Activated CD8-positive, alpha-beta memory T cell treated with anti-CD3 and anti-CD28 coated beads, Interleukin-2, amount 50 U/mL, for 24 hours (primary cell): ENCODE measurements at regions not wholly inside any gene's neighbourhood (a gene's known extent, or its start where the extent isn't known, plus 50 kb on each side); places are given as distances from the start of the nearest gene placed in this dataset.

Experiments
- DNase-seq: peaks from one replicate; pipeline ENCODE4 v3.0.0-alpha.2; 2020; ENCODE audit errors: extremely low read depth

DNA sequence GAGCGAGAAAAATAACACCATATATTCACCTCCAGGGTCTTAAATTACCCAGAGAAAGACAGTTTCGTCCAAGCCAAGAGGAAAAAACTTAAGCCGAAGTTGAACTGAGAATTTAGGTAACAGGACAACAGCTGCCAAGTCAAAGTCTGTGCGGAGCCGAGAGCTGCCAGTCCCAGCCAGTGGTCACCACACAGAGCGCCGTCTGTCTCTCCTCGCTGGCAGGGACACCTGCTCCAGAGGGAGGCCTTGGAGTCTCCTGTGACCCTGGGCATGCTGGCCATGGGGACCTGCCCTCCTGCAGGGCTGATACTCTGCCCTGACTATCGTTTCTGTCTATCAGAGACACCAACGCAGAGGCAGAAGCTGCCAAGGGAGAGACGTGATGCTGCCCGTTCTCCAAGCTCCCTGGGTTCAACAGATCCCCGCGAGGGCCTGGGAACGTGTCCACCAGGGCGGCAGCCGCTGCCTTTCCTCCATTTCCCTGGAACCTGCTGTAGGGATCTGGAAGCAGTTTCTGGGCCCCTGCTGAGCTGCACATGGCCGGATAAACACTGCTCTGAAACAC lies 341.3 kb downstream of the SMOC2 start:
- no peak for DNase-seq

DNA sequence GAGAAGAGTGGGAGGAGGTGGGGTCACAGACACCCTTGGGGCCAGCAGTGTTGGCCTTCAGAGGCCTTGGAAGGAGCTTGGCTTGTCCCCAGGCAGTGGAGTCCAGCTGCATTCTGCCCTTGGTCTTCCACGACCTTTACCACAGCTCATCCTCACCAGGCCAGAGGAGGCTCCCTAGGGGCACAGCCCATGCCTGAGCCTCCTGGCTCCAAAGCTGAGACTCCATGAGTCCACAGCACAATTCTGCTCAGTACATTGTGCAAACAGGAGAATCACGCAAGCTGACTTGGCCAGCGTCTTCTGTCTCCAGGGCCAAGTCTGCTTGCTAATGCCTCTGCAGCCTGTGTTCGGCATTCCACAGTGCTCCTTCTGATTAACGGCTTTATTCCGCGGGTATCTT lies 337.2 kb downstream of the SMOC2 start:
- no peak for DNase-seq

DNA sequence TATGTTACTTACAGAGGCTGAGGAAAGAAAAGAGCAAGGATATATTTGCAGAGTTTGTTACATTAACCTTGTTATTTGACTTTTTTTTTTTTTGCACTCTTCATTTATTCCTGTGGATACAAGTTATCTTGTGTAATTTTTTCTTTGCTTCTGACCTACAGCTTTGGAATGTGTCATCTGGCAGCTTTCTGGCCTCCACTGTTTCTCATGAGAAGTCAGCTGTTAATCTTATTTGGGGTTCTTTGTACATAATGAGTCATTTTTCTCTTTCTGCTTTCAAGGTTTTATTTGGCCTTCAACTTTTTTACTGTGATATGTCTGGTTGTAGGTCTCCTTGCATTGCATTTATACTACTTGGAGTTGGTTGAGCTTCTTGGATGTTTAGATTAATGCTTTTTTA lies 333.4 kb downstream of the SMOC2 start:
- no peak for DNase-seq

DNA sequence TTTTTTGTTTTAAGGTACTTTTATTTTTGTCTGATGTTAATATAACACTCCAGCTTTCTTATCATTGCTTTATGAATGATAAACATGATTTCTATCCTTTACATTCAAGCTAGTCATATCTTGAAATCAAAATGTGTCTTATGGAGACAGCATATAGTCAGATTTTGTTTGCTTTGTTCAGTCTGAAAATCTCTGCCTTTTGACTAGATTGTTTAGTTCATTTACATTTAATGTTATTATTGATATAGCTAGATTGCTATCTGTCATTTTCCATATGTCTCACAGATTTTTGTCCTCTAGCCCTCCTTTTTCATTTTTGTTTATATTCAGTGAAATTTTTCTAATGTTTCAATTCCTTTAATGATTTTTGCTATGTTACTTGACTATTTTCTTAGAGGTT lies 332.8 kb downstream of the SMOC2 start:
- no peak for DNase-seq

DNA sequence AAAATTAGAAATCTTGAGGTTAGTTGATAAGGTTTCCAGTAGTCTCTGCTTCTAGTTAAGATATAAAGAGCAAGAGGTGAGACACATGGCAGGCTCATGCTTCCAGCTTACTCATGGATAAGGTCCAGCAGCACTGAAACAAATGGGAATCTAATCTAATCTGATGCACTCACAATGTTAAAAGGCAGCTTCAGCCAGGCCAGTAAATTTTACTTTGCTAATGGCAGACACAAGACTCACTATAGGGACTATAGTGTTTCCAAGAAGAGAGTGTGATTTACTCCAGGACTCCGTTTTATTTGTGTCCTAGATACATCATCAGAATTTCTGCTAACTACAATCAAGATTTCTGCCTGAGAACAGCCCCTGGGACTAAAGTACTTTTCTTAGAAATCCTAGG lies 324.8 kb downstream of the SMOC2 start:
- no peak for DNase-seq

DNA sequence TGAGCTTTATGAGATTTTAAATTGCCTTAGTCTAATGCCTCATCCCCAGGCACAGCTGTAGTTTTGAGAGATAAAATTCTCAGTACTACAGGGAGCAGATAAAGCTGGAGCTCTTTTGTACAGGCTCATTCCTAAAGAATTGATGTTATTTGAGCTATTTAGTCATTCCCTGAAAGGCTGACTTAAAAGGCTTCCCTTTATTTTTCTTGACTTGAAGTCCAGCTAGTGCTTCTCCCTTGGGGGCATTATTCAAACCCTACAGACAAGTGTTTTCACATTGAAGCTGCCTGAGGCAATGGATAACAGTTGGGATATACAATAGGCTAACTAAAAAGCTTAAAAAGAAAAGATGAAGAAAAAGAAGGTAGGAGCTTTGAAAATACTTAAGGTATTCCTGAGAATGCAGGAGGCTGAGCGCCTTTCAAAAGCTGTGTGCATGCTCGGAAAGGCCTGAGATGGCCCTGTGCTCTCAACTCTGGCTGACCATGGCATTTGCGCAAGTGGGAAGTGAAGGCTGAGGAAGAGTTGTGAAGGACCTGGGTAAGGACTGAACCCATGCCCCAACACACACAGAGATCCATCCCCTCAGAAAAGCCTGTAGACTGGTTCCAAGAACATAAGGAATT lies 315.1 kb downstream of the SMOC2 start:
- DNase-seq, result no peak

DNA sequence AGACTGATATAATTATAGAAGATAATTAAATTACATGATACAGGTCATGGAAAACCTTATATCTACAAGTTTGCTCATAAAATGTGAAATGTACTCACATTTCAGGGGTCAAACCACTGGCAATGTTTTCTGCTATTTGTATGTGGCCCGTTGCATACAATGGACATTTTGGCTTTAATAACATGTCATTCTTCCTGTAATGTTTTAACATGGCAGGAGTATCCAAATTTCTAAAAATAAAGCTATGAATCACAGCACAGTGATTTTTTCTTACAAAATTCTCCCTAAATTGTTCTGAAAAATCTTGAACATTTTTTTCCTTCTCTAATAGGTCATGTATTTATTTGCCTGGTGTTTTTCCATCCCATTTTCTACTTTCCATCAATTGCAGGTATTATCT lies 305.7 kb downstream of the SMOC2 start:
- DNase-seq, result no peak

DNA sequence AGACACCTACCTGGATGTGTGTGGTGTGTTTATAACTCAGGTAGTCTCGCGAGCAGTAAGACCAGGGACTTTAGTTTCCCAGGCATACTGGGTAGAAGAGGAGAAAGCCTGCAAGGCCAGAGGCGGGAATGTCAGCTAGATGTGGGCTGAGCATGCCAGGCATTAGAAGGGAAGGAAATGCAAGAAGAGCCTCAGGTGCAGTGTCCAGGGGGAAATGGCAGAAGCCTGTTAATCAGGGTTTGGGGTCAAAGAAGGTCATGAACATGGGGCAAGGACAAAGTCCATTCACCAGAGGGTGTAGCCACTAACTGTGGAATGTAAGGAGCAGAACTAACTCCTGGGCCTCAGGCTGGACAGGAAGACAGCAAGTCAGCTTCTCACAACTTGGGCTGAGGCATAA lies 305.0 kb downstream of the SMOC2 start:
- DNase-seq, result no peak

DNA sequence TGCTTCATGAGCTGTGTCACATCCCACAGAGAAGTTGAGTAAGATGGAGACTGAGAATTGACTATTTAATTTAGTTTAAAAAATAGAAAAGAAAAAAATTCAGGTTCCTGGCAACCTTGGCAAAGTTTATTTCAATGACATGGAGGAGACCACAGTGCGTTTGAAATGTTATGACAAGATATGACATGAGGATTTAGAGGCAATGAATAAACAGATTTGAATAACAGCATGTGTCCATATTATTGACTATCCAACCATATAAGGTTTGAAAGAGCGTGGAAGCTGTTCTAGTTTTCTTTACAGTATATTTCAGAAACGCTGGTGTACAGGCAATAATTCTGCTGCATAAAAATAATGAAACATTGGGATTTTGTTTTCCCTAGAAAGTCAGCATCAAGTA lies 303.9 kb downstream of the SMOC2 start:
- no peak for DNase-seq

DNA sequence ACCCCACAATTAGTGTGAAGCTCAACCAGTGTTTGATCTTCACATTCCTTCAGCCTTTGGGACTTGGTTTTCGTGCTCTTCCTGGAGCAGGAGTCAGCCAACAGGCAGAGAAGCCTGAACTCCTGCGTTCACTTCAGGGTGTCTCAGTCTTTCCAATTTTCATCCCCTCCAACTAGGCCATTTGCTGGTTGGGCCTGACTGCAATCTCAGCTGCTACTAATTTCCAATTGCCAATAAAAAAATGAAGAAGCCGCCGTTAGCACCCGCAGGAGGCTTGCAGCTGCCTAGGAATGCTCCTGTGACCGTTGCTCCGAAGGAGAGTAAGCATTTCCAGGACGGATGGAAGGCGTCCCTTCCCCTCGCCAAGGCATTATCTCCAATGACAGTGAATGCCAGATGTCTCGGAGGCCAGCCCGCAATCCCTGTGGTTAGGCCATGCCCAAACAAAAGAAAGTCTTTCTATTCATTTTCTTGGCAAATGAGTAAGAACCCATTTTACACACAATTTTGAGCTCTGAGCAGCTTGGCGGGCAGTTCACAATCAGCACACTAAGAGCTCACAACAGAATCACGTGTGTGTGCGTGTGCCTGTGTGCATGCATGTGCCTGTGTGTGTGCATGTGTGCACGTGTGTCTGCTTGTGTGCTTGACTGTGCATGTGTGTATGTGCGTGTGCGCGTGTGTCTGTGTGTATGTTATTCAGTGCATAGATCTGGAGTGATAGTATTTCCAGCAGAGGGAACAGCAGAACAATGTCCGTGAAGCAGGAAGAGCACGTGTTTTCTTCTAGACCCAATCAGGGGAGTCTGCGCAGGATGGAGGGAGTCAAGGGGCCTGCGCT lies 301.2 kb downstream of the SMOC2 start:
- DNase-seq, result no peak

DNA sequence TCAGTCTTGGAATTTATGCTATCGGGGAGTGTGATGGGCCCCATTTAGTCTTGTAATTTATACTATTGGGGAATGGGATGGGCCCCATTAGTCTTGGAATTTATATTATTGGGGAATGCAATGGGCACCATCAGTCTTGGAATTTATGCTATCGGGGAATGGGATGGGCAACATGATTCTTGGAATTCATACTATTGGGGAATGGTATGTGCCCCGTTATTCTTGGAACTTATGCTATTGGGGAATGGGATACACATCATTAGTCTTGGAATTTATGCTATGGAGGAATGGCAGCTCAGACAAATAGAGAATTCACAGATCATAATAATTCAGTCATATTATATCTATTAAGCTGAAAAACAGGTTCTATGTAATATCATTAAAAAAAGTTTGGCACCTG lies 300.3 kb downstream of the SMOC2 start:
- DNase-seq, result no peak

DNA sequence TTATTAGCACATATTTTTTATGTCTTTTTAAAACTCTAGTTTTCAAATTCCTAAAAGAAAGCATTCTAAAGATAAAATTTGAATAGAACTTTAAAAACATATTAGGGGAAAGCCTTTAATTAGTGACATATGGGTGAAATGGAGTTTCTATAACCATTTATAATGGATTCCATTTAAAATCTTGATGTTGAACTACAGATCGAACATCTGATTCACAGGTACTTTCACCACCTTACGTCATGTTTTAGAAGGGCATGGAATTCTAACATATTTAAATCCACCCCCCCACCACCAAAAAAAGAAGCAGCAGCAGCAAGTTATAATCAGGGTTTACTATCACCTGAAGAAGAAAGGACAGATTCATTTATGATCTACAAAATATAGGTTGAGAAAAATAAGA lies 298.4 kb downstream of the SMOC2 start:
- DNase-seq, result no peak

DNA sequence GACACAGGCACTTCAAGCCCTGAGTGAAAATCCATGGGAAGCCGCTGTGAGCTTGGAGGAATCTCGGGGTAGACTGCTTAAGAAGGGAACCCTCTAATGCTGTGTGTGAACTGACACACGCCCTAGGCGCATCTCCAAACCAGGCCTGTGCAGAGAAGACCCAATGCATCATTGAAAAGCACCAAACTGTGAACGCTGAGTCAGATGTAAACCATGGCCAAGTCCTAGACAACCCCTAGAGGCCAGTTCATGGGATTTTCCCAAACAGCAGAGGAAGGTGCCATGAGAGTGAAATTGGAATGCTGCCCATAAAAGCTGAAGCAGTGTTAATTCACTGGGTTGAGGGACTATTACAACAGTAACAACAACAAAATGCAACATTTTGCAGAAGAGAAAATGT lies 296.5 kb downstream of the SMOC2 start:
- DNase-seq, result no peak

DNA sequence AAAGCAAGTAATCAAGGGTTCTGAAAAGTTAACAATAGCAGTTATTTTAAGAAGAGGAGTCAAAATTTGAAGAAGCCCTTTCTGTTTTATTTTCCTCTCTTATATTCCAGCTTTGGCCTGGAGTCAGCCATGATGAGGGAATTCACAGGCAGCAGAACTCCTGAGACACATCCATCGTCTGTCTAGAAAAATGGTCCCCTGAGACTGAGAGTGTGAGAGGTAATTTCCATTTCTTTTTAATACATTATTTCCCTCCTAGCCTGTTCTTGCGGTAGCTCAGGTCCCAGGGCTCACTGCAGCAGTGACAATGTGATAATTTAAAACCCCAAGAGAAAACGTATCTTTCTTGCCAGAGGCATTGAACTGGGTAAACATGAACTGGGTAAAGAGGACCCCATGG lies 296.0 kb downstream of the SMOC2 start:
- DNase-seq, result no peak

DNA sequence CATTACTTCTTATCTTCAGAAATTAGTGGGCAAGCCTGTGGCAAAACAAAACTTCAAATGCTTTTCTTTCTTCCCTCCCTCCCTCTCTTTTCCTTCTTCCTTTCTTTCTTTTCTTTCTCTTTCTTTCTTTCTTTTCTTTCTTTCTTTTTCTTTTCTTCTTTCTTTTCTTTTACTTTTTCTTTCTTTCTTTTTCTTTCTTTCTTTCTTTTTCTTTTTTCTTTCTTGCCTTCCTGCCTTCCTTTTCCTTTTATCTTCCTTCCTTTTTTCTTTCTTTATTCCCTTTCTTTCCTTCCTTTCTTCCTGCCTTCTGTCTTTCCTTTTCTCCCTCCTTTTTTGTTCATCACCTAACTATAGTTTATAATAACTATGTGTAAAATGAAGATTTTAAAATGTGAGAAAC lies 295.1 kb downstream of the SMOC2 start:
- DNase-seq, result no peak

DNA sequence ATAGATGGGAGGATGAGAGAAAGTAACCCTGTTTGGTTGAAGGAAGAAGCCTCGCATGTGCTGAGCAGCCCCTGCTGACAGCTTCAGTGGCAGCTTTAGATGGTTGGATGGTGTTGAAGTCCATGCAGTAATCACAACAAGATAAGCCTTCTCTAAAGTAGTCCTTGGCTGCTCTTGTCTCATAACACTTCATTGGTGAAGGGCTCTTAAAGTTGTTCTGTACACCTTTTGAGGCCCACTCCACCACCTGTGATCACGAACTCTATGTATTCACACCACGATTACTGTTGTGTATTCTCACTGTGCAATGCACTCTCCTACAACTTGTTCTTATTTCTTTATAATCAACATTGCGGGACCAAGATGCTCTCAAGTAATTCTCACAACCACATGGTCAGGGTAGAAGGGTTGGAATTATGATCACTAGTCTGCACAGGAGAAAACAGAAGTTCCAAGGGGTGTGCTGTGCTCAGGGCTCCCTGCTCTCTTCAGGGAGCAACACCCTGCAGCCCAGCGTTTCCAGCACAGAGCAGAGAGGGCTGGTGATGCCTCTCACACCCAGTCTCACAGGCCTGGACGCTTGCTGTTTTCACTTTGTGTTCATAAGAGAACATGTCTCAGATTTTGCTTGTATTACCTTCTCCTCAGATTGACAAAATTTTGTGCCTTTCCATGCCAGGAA lies 294.4 kb downstream of the SMOC2 start:
- DNase-seq, result no peak

DNA sequence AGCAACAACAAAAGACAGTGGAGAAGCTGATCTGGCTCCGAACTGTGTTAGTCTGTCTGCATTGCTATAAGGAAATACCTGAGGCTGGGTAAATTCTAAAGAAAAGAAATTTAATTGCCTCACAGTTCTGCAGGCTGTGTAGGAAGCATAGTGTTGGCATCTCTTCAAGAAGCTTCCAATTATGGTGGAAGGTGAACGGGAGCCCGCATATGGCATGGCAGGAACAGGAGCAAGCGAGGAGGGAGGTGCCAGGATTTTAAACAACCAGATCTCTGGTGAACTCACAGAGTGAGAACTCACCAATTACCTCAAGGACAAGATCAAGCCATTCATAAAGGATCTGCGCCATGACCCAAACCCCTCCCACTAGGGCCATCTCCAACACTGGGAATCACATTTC lies 293.5 kb downstream of the SMOC2 start:
- no peak for DNase-seq

DNA sequence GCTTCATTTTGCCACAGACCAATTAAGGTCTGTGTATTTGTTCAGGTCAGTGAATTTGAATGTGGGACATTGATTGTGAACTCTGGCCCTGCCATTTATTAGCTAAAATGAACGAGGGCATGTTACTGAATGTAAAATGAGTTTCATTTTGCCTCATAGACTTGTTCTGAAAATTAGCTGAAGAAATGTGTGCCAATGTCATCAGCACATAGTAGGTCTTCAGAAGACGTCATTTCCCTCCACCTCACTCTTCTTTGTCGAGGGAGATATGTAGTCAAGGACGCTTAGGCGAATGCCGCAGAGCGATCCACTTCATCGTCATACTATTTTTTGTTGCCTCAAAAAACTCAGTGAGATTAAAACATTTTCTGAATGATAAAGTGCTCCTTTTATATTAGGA lies 291.7 kb downstream of the SMOC2 start:
- DNase-seq, result no peak

DNA sequence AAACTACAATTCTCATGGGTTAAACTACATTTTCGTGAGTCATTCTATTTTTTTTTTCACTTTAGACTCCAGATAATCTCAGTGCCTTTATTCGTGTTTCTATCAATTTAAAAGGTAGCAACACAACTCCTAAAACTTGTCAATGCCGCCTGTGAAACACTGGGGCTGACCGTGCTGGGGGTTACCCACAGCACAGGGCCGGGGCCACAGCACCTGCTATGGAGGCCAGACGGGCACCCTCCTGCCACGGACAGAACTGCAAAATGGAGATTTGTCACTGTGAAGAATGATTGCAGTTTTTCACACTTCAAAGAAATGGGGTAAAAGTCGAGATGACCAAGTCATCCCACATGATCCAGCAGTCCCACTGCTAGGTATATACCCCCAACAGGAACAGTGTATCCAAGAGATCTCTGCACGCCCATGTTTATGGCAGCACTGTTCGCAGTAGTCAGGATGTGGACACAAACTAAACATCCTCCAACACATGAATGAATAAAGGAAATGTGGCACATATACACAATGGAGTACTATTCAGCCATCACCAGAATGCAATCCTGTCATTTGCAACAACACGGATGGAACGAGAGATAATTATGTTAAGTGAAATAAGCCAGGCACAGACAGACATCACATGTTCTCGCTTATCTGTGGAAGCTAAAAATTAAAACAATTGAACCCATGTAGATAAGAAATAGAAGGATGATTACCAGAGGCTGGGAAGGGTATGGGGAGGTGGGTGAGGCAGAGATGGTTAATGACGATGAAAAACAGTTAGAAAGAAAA lies 290.1 kb downstream of the SMOC2 start:
- no peak for DNase-seq

DNA sequence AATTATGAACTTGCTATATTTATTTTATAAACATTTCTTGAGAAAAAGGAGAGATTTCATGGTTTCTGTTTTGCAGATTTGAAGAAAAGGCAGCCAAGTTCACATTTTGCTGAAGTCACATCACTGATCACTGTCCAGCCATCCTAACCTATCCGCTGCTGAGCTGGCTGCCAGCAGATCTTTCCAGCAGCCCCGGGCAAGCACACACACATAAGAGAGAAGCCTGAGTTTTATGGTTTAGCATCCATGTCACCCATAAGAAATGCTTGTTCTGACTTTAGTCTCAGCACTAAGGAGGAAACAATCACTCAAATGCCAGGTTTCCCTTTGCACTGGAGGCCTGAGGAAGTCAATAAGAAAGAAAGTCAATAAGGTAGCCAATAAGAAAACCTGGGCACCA lies 287.1 kb downstream of the SMOC2 start:
- no peak for DNase-seq

DNA sequence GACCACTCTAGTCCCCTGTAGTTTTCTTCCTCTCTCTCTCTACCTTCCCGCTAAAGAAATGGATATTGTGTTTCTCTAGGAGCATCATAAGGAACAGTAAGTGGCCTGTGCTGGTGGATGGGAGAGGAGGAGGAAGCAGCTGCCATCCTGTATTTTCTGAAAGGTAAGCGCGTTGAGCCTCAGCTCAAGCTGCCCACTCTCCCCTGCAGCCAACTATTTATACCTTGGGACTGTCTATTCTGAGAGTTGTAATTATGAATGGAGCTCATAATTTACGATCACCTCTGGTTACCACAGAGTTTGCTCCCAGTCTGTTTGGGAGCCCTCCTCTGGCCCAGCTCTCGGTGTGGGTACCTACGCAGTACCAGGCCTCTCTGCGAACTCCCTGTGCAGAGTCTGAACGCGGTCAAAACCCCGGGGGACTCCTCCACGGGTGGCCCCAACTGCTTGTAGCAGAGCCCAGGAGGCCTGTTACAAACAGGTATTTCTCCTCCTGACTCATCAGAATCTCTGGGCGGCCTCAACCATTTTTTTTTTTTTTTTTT lies 285.4 kb downstream of the SMOC2 start:
- no peak for DNase-seq

DNA sequence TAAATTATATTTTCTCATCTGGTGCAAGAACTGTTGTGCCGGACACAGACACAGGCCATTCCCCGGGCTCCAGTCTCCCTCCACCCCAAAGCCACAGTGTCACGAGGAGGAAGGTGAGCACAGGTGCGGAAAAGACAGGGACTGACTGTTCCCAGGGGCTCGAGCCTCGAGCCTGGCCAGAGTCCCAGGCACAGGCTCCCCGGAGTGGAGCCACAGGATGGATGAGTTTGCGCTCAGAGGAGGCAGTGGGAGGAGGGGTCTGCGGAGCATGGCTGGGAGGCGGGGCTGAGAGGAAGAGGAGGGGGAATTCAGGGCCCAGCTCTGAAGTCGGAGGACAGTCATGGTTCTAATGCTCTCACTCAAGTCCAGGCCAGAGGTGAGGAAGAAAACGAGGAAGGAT lies 284.8 kb downstream of the SMOC2 start:
- DNase-seq, result no peak
